Endothelial cell of umbilical vein (primary cell): ENCODE measurements at regions not wholly inside any gene's neighbourhood (a gene's known extent, or its start where the extent isn't known, plus 50 kb on each side); places are given as distances from the start of the nearest gene placed in this dataset.

ENCODE experiments used
- BruUV-seq: library from RNA; stranded (reverse); fragments of 400-500 nt; replicated peaks from 2 replicates; lab custom pipeline; 2021; lab: Mats Ljungman, UMichigan
- CTCF ChIA-PET: fragments of 300-600, 350-600 bp; sonication (Branson Sonifier 250); formaldehyde crosslinking; loops from one replicate; lab custom pipeline; 2021; ENCODE audit warnings: antibody characterized with exemption, inconsistent platforms; lab: Charles Lee
- POLR2A ChIA-PET: fragments of 300-600, 350-600 bp; sonication (Branson Sonifier 250); formaldehyde crosslinking; loops from one replicate; lab custom pipeline; 2021; ENCODE audit warnings: antibody characterized with exemption, inconsistent platforms; lab: Charles Lee
- DNase-seq: peaks from one replicate; pipeline ENCODE4 v3.0.0-alpha.2; 2011; ENCODE audit warnings: low read depth, low spot score
- FAIRE-seq: peaks from 2 replicates; lab custom pipeline; 2011; peaks lifted over from hg19 to GRCh38; lab: Jason Lieb, UNC
- H2AFZ ChIP-seq: 2 replicates; pipeline ENCODE4 v1.6.0; 2012; ENCODE audit warnings: low read depth, low read length, control low read depth, inconsistent platforms
- H3K27ac ChIP-seq: 2 replicates; pipeline ENCODE4 v1.5.1; 2011; ENCODE audit warnings: low read depth, mild to moderate bottlenecking, control low read depth, low read length, moderate library complexity; ENCODE audit not compliant: insufficient read depth
- H3K27me3 ChIP-seq, 2 experiments: 2 replicates each; pipeline versions ENCODE4 v1.6.0 to v1.6.1; 2011; ENCODE audit warnings: low read length in 2 of 2, mixed read lengths in 1 of 2; ENCODE audit not compliant: control insufficient read depth in 2 of 2, insufficient read depth in 2 of 2
- H3K36me3 ChIP-seq, 2 experiments: 2 replicates in 1 of 2; 3 replicates in 1 of 2; pipeline ENCODE4 v1.5.1; 2011; ENCODE audit warnings: low read length in 2 of 2, mild to moderate bottlenecking in 1 of 2, moderate library complexity in 1 of 2; ENCODE audit not compliant: control insufficient read depth in 2 of 2, insufficient read depth in 2 of 2; ENCODE audit errors: extremely low read depth in 1 of 2
- H3K4me1 ChIP-seq: 3 replicates; pipeline ENCODE4 v1.5.1; 2011; ENCODE audit warnings: mild to moderate bottlenecking, low read length; ENCODE audit not compliant: control insufficient read depth, insufficient read depth; ENCODE audit errors: extremely low read depth
- H3K4me2 ChIP-seq: 2 replicates; pipeline ENCODE4 v1.6.1; 2011; ENCODE audit warnings: low read length, control low read depth, mixed read lengths; ENCODE audit not compliant: insufficient read depth
- H3K4me3 ChIP-seq, 3 experiments: fragments of 200-600 bp in 1 of 3; sonication (generic), shearing (Covaris generic) in 1 of 3; replicated peaks in 1 of 3; 2 replicates each; pipeline ENCODE4 v1.5.1; 2011 to 2016; ENCODE audit warnings: control low read depth in 3 of 3, low read length in 3 of 3, mild to moderate bottlenecking in 2 of 3, inconsistent platforms in 1 of 3, low read depth in 1 of 3, moderate library complexity in 1 of 3; ENCODE audit not compliant: insufficient read depth in 1 of 3
- H3K79me2 ChIP-seq: 2 replicates; pipeline ENCODE4 v1.6.0; 2012; ENCODE audit warnings: low read length, inconsistent platforms; ENCODE audit not compliant: control insufficient read depth, insufficient read depth
- H3K9ac ChIP-seq: replicated peaks from 2 replicates; pipeline ENCODE3; 2011; ENCODE audit warnings: low read length, control low read depth; ENCODE audit not compliant: insufficient read depth; ENCODE audit errors: extremely low read depth
- H3K9me1 ChIP-seq: replicated peaks from 3 replicates; pipeline ENCODE4 v1.6.0; 2011; ENCODE audit warnings: mild to moderate bottlenecking, low read length; ENCODE audit not compliant: control insufficient read depth, insufficient read depth; ENCODE audit errors: extremely low read depth
- H3K9me3 ChIP-seq: replicated peaks from 2 replicates; pipeline ENCODE4 v1.5.1; 2012; ENCODE audit warnings: low read length, inconsistent platforms; ENCODE audit not compliant: control insufficient read depth, insufficient read depth
- H4K20me1 ChIP-seq: replicated peaks from 2 replicates; pipeline ENCODE3; 2011; ENCODE audit warnings: mild to moderate bottlenecking, low read length; ENCODE audit not compliant: control insufficient read depth, insufficient read depth; ENCODE audit errors: extremely low read depth
- EZH2 ChIP-seq: IDR thresholded peaks from 2 replicates; pipeline ENCODE4 v1.6.1; 2012; ENCODE audit warnings: borderline replicate concordance, low read depth, mild to moderate bottlenecking, moderate library complexity, low read length, inconsistent platforms; ENCODE audit not compliant: severe bottlenecking
- FOS ChIP-seq: IDR thresholded peaks from 2 replicates; pipeline ENCODE4 v1.6.1; 2011; ENCODE audit warnings: mild to moderate bottlenecking, low read length, moderate library complexity, borderline replicate concordance; ENCODE audit not compliant: insufficient read depth
- GATA2 ChIP-seq: IDR thresholded peaks from 2 replicates; pipeline ENCODE4 v1.7.0; 2011; ENCODE audit warnings: low read depth, mild to moderate bottlenecking, moderate library complexity, mixed read lengths, low read length; ENCODE audit not compliant: insufficient read length, insufficient read depth
- JUN ChIP-seq: IDR thresholded peaks from 2 replicates; pipeline ENCODE4 v1.6.1; 2011; ENCODE audit warnings: borderline replicate concordance, low read depth; ENCODE audit not compliant: insufficient read length, insufficient read depth
- MYC ChIP-seq: IDR thresholded peaks from one replicate; pipeline ENCODE4 v1.6.1; 2011; ENCODE audit warnings: mild to moderate bottlenecking, low read depth, low read length
- POLR2A ChIP-seq: IDR thresholded peaks from 2 replicates; pipeline ENCODE4 v1.6.1; 2012; ENCODE audit warnings: low read depth, mild to moderate bottlenecking, control low read depth, low read length
- POLR2AphosphoS5 ChIP-seq: IDR thresholded peaks from 2 replicates; pipeline ENCODE4 v1.6.1; 2012; ENCODE audit warnings: low read depth, mild to moderate bottlenecking, control low read depth, low read length, moderate library complexity; ENCODE audit not compliant: insufficient read depth
- dilution Hi-C: fragments of 300-500 bp; cut with MboI; formaldehyde crosslinking; loops from one replicate; pipeline ENCODE4 v1.15.0; 2019; ENCODE audit warnings: low sequenced_read_pairs; ENCODE audit not compliant: extremely low pct_ligation_motif_present
- intact Hi-C: fragments of 100-400 bp; cut with micrococcal nuclease; formaldehyde crosslinking; loops from one replicate; pipeline ENCODE4 v1.10.0; 2022
- TF ChIP-seq, protein P1 (sequence below), 2 donors: IDR thresholded peaks; 1 replicate in 1 of 2; 2 replicates in 1 of 2; pipeline ENCODE4 v1.5.1; 2011; ENCODE audit warnings: low read length in 2 of 2, mild to moderate bottlenecking in 2 of 2, moderate library complexity in 2 of 2, control low read depth in 1 of 2, inconsistent platforms in 1 of 2, low read depth in 1 of 2; ENCODE audit not compliant: insufficient read depth in 1 of 2; ENCODE audit errors: extremely low read depth in 1 of 2
- TF ChIP-seq, protein P2 (sequence below): IDR thresholded peaks from 2 replicates; pipeline ENCODE4 v1.6.1; 2011; ENCODE audit not compliant: insufficient read depth, insufficient read length

DNA sequence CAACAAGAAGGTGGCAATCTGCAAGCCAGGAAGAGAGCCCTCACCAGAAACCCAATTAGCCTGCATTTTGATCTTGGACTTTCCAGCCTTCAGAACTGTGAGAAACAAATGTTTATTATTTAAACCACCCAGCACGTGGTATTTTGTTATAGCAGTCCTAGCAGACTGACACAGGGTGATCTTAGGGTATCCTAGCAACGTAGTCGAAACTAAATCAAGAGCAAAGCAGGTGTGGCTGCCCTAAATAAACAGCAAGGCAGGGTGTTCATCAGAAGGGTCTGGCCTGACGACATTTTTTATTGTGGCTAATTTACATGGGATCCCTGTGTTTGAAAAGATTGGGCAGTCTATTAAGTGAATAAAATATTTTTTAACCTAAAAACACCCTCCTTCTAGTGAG, 198.8 kb downstream of the VEGFC start:
- dilution Hi-C loops (no loop called here), intact Hi-C loops (no loop called here)
- Histone ChIP-seq H3K27me3 (peaks cover 3 to 9% of the 10 kb centered on the region in 2 experiments), H3K36me3 (no peaks in the 10 kb centered on the region), H3K4me3 (no peak overlapping the region), H4K20me1 (no peaks in the 10 kb centered on the region), H3K4me2 (no peak overlapping the region), H3K4me1 (no peaks in the 10 kb centered on the region), H2AFZ (no peak overlapping the region), H3K9me1 (no peaks in the 10 kb centered on the region), H3K79me2 (no peaks in the 10 kb centered on the region), H3K27ac (no peak overlapping the region), H3K9ac (no peak overlapping the region), H3K9me3 (no peaks in the 10 kb centered on the region)
- CTCF ChIA-PET: no interaction called here
- DNase-seq: no peak
- no peak for TF ChIP-seq JUN
- TF ChIP-seq, protein P1, sequence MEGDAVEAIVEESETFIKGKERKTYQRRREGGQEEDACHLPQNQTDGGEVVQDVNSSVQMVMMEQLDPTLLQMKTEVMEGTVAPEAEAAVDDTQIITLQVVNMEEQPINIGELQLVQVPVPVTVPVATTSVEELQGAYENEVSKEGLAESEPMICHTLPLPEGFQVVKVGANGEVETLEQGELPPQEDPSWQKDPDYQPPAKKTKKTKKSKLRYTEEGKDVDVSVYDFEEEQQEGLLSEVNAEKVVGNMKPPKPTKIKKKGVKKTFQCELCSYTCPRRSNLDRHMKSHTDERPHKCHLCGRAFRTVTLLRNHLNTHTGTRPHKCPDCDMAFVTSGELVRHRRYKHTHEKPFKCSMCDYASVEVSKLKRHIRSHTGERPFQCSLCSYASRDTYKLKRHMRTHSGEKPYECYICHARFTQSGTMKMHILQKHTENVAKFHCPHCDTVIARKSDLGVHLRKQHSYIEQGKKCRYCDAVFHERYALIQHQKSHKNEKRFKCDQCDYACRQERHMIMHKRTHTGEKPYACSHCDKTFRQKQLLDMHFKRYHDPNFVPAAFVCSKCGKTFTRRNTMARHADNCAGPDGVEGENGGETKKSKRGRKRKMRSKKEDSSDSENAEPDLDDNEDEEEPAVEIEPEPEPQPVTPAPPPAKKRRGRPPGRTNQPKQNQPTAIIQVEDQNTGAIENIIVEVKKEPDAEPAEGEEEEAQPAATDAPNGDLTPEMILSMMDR (IDR thresholded peaks at IDR 0.05; ENCODE audit: extremely low read depth in 1 of 2, insufficient read depth in 1 of 2, low read depth in 1 of 2, low read length in 2 of 2): no peak
- TF ChIP-seq MYC: no peak
- no peak for TF ChIP-seq GATA2
- no peak for TF ChIP-seq EZH2
- TF ChIP-seq POLR2A: no peak
- no peak for TF ChIP-seq FOS
- no peak for TF ChIP-seq POLR2AphosphoS5
- TF ChIP-seq, protein P2, sequence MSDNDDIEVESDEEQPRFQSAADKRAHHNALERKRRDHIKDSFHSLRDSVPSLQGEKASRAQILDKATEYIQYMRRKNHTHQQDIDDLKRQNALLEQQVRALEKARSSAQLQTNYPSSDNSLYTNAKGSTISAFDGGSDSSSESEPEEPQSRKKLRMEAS: no peak
- BruUV-seq: no TSS peak
- FAIRE-seq: no peak
- POLR2A ChIA-PET: no interaction called here
